ENCODE measurements at regions not wholly inside any gene's neighbourhood (a gene's known extent, or its start where the extent isn't known, plus 50 kb on each side); places are given as distances from the start of the nearest gene placed in this dataset.

- Histone ChIP-seq H3K4me2 (no peak overlapping the region), H3K4me1 (ENCODE audit: control insufficient read depth in 1 of 2, insufficient read depth in 2 of 2, low read depth in 1 of 2, low read length in 1 of 2) (no peaks in the 10 kb centered on the region), H3F3A (replicated peaks; ENCODE audit: insufficient read depth) (no peaks in the 10 kb centered on the region), H3K27ac (ENCODE audit: low read depth in 2 of 2, low read length in 1 of 2) (no peak overlapping the region), H3K79me2 (ENCODE audit: insufficient read depth) (no peaks in the 10 kb centered on the region), H4K20me1 (ENCODE audit: insufficient read depth) (no peaks in the 10 kb centered on the region), H3K9ac (no peak overlapping the region), H3K9me3 (no peaks in the 10 kb centered on the region), H3K36me3 (replicated peaks in 1 of 2; ENCODE audit: control insufficient read depth in 1 of 2, insufficient read depth in 2 of 2, low read length in 1 of 2) (no peaks in the 10 kb centered on the region), H3K9me2 (no peaks in the 10 kb centered on the region), H3K4me3 (ENCODE audit: low read depth in 2 of 2, low read length in 1 of 2) (no peak overlapping the region), H2AFZ (ENCODE audit: low read depth) (no peak overlapping the region), H3K27me3 (ENCODE audit: insufficient read depth) (no peaks in the 10 kb centered on the region; the same call in 1 of the 2 replicates)
- ChIA-PET POLR2A (no interaction called here), CTCF (interaction anchor here (1.1 kb wide), 1 partner anchor 20 kb away, joined by 4 read pairs; no protein-coding TSS in a partner anchor)
- DNase-seq, result no peak
- TF ChIP-seq, protein P1, sequence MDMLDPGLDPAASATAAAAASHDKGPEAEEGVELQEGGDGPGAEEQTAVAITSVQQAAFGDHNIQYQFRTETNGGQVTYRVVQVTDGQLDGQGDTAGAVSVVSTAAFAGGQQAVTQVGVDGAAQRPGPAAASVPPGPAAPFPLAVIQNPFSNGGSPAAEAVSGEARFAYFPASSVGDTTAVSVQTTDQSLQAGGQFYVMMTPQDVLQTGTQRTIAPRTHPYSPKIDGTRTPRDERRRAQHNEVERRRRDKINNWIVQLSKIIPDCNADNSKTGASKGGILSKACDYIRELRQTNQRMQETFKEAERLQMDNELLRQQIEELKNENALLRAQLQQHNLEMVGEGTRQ (IDR thresholded peaks at IDR 0.05; ENCODE audit: borderline replicate concordance, low read depth, low read length), result no peak
- TF ChIP-seq NRF1 (IDR thresholded peaks at IDR 0.05; ENCODE audit: low read depth, low read length), result no peak
- TF ChIP-seq FOXM1 (IDR thresholded peaks at IDR 0.05; ENCODE audit: low read depth), result no peak
- TF ChIP-seq, protein P2, sequence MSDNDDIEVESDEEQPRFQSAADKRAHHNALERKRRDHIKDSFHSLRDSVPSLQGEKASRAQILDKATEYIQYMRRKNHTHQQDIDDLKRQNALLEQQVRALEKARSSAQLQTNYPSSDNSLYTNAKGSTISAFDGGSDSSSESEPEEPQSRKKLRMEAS (IDR thresholded peaks at IDR 0.05; ENCODE audit: low read depth), result no peak
- TF ChIP-seq, protein P3, sequence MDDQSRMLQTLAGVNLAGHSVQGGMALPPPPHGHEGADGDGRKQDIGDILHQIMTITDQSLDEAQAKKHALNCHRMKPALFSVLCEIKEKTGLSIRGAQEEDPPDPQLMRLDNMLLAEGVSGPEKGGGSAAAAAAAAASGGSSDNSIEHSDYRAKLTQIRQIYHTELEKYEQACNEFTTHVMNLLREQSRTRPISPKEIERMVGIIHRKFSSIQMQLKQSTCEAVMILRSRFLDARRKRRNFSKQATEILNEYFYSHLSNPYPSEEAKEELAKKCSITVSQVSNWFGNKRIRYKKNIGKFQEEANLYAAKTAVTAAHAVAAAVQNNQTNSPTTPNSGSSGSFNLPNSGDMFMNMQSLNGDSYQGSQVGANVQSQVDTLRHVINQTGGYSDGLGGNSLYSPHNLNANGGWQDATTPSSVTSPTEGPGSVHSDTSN (IDR thresholded peaks at IDR 0.05), result no peak
- TF ChIP-seq NFIC (IDR thresholded peaks at IDR 0.05; ENCODE audit: borderline replicate concordance), result no peak
- TF ChIP-seq TEAD4 (IDR thresholded peaks at IDR 0.05; ENCODE audit: borderline replicate concordance, insufficient read depth), result no peak
- no peak for TF ChIP-seq JUND (IDR thresholded peaks at IDR 0.05)
- TF ChIP-seq FOSL2 (IDR thresholded peaks at IDR 0.05; ENCODE audit: borderline replicate concordance, low read depth), result no peak
- no peak for TF ChIP-seq TCF12 (IDR thresholded peaks at IDR 0.05)
- TF ChIP-seq RFX5 (IDR thresholded peaks at IDR 0.05; ENCODE audit: low read length), result no peak
- no peak for TF ChIP-seq EP300 (IDR thresholded peaks at IDR 0.05; ENCODE audit: borderline replicate concordance in 1 of 2, low read depth in 1 of 2, low read length in 1 of 2)
- TF ChIP-seq CHD2 (IDR thresholded peaks at IDR 0.05; ENCODE audit: low read length, partially characterized antibody), result no peak
- no peak for TF ChIP-seq TAF1 (IDR thresholded peaks at IDR 0.05; ENCODE audit: borderline replicate concordance, low read depth, low read length)
- 34% methylated on average over 8 of the region's 8 CpGs for WGBS (ENCODE audit: low lambda C conversion rate)
These were observed 785.8 kb downstream of the MED13L start for GRCh38 chr12:115491511-115492250.

GRCh38 chr12:115489253-115489652 is 788.2 kb downstream of the MED13L start:
- no peaks in the 10 kb centered on the region for H3K9me2 ChIP-seq
- no peaks in the 10 kb centered on the region for H3K9me3 ChIP-seq
- H3K9ac ChIP-seq, result no peak overlapping the region
- POLR2A ChIA-PET, result no interaction called here
- DNase-seq, result no peak
- no peaks in the 10 kb centered on the region; the same call in 1 of the 2 replicates for H3K27me3 ChIP-seq (ENCODE audit: insufficient read depth)
- no peaks in the 10 kb centered on the region for H3F3A ChIP-seq (replicated peaks; ENCODE audit: insufficient read depth)
- no peaks in the 10 kb centered on the region for H3K4me1 ChIP-seq (ENCODE audit: control insufficient read depth in 1 of 2, insufficient read depth in 2 of 2, low read depth in 1 of 2, low read length in 1 of 2)
- no peaks in the 10 kb centered on the region for H3K79me2 ChIP-seq (ENCODE audit: insufficient read depth)
- WGBS (ENCODE audit: low lambda C conversion rate), result 75% methylated on average over 6 of the region's 8 CpGs
- H3K36me3 ChIP-seq (replicated peaks in 1 of 2; ENCODE audit: control insufficient read depth in 1 of 2, insufficient read depth in 2 of 2, low read length in 1 of 2), result no peaks in the 10 kb centered on the region
- no peak overlapping the region for H3K4me3 ChIP-seq (ENCODE audit: low read depth in 2 of 2, low read length in 1 of 2)
- CTCF ChIA-PET, result no interaction called here
- no peak overlapping the region for H2AFZ ChIP-seq (ENCODE audit: low read depth)
- H3K27ac ChIP-seq (ENCODE audit: low read depth in 2 of 2, low read length in 1 of 2), result no peak overlapping the region
- TF ChIP-seq TEAD4 (IDR thresholded peaks at IDR 0.05; ENCODE audit: borderline replicate concordance, insufficient read depth) (no peak), ELF1 (IDR thresholded peaks at IDR 0.05) (no peak), RXRA (IDR thresholded peaks at IDR 0.05; ENCODE audit: borderline replicate concordance, low read depth) (no peak), RAD21 (IDR thresholded peaks at IDR 0.05; ENCODE audit: low read length) (no peak), NRF1 (IDR thresholded peaks at IDR 0.05; ENCODE audit: low read depth, low read length) (no peak), JUND (IDR thresholded peaks at IDR 0.05) (no peak), MXI1 (IDR thresholded peaks at IDR 0.05; ENCODE audit: low read depth, low read length) (no peak)
- TF ChIP-seq, protein P4, sequence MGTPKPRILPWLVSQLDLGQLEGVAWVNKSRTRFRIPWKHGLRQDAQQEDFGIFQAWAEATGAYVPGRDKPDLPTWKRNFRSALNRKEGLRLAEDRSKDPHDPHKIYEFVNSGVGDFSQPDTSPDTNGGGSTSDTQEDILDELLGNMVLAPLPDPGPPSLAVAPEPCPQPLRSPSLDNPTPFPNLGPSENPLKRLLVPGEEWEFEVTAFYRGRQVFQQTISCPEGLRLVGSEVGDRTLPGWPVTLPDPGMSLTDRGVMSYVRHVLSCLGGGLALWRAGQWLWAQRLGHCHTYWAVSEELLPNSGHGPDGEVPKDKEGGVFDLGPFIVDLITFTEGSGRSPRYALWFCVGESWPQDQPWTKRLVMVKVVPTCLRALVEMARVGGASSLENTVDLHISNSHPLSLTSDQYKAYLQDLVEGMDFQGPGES (IDR thresholded peaks at IDR 0.05; ENCODE audit: low read depth, low read length), result no peak
- TF ChIP-seq, protein P2 (IDR thresholded peaks at IDR 0.05; ENCODE audit: low read depth), result no peak
- no peaks in the 10 kb centered on the region for H4K20me1 ChIP-seq (ENCODE audit: insufficient read depth)
- no peak overlapping the region for H3K4me2 ChIP-seq

Measured in SK-N-SH (cell line).